GM23338 (cell line): ENCODE measurements at regions not wholly inside any gene's neighbourhood (a gene's known extent, or its start where the extent isn't known, plus 50 kb on each side); places are given as distances from the start of the nearest gene placed in this dataset.

ENCODE experiments used
- ATAC-seq: fragments of 200-7000 bp; cut with Tn5 transposase; 3 replicates; pipeline ENCODE4 v1.9.1; 2020
- DNase-seq: peaks from one replicate; pipeline ENCODE4 v3.0.0-alpha.2; 2015; ENCODE audit warnings: low spot score
- H2AFZ ChIP-seq: fragments of 200-600 bp; sonication (generic); 2 replicates; pipeline ENCODE4 v1.8.0; 2016; ENCODE audit warnings: antibody characterized with exemption, mild to moderate bottlenecking, moderate library complexity
- H3F3A ChIP-seq: fragments of 200-600 bp; sonication (generic); replicated peaks from 2 replicates; pipeline ENCODE4 v1.8.0; 2017; ENCODE audit warnings: antibody characterized with exemption, mixed run types, low read depth
- H3K27ac ChIP-seq: fragments of 200-600 bp; sonication (generic); 2 replicates; pipeline ENCODE4 v1.6.1; 2016; ENCODE audit warnings: low read depth
- H3K27me3 ChIP-seq: fragments of 200-600 bp; sonication (generic); 2 replicates; pipeline ENCODE4 v1.8.0; 2016; ENCODE audit warnings: mild to moderate bottlenecking, mixed run types, moderate library complexity; ENCODE audit not compliant: insufficient read depth
- H3K36me3 ChIP-seq: fragments of 200-600 bp; sonication (generic); 2 replicates; pipeline ENCODE4 v1.8.0; 2016; ENCODE audit warnings: mild to moderate bottlenecking; ENCODE audit not compliant: insufficient read depth
- H3K4me1 ChIP-seq: fragments of 200-600 bp; sonication (generic); 2 replicates; pipeline ENCODE4 v1.8.0; 2016; ENCODE audit warnings: mild to moderate bottlenecking, moderate library complexity; ENCODE audit not compliant: insufficient read depth
- H3K4me2 ChIP-seq: fragments of 200-600 bp; sonication (generic); 2 replicates; pipeline ENCODE4 v1.7.1; 2017; ENCODE audit warnings: mixed run types
- H3K4me3 ChIP-seq: fragments of 200-600 bp; sonication (generic); 2 replicates; pipeline ENCODE4 v1.6.1; 2016; ENCODE audit warnings: mixed run types
- H3K79me2 ChIP-seq: fragments of 200-600 bp; sonication (generic); replicated peaks from 2 replicates; pipeline ENCODE4 v1.8.0; 2017; ENCODE audit warnings: mild to moderate bottlenecking; ENCODE audit not compliant: insufficient read depth
- H3K9me2 ChIP-seq: fragments of 200-600 bp; sonication (generic); 2 replicates; pipeline ENCODE4 v1.8.0; 2017; ENCODE audit not compliant: insufficient read depth
- H4K20me1 ChIP-seq: fragments of 200-600 bp; sonication (generic); replicated peaks from 2 replicates; pipeline ENCODE4 v1.8.0; 2017; ENCODE audit warnings: mild to moderate bottlenecking; ENCODE audit not compliant: insufficient read depth
- H3K27ac Mint-ChIP-seq: 2 replicates; pipeline ENCODE4 v1.8.0; 2020; ENCODE audit warnings: inconsistent platforms, mild to moderate bottlenecking, moderate library complexity, mixed read lengths
- H3K27me3 Mint-ChIP-seq: 3 replicates; pipeline ENCODE4 v1.8.0; 2022; ENCODE audit warnings: low read depth, mild to moderate bottlenecking, moderate library complexity, mixed read lengths, inconsistent platforms; ENCODE audit not compliant: insufficient read depth, poor library complexity
- H3K36me3 Mint-ChIP-seq: 3 replicates; pipeline ENCODE4 v1.8.0; 2021; ENCODE audit warnings: low read depth, mild to moderate bottlenecking, inconsistent platforms, moderate library complexity, mixed read lengths
- H3K4me1 Mint-ChIP-seq: 3 replicates; pipeline ENCODE4 v1.8.0; 2020; ENCODE audit warnings: mild to moderate bottlenecking, inconsistent platforms, mixed read lengths
- H3K4me3 Mint-ChIP-seq: 3 replicates; pipeline ENCODE4 v1.8.0; 2021; ENCODE audit warnings: moderate library complexity, mild to moderate bottlenecking, inconsistent platforms, mixed read lengths
- H3K9me3 Mint-ChIP-seq: 3 replicates; pipeline ENCODE4 v1.8.0; 2020; ENCODE audit warnings: moderate library complexity, mild to moderate bottlenecking, inconsistent platforms, mixed read lengths
- CREB1 ChIP-seq: fragments of 250-450 bp; sonication (Bioruptor Pico); IDR thresholded peaks from 2 replicates; pipeline ENCODE4 v1.5.0; 2020; ENCODE audit warnings: low read depth, mild to moderate bottlenecking, moderate library complexity
- CTCF ChIP-seq, 2 experiments: fragments of 200-600 bp in 1 of 2; sonication (generic) in 1 of 2; conservative IDR thresholded peaks; 2 replicates each; pipeline versions ENCODE4 v1.5.1 to v1.6.1; 2016 to 2017; ENCODE audit warnings: antibody characterized with exemption in 2 of 2, low read depth in 2 of 2, mild to moderate bottlenecking in 2 of 2, moderate library complexity in 1 of 2
- JUNB ChIP-seq: IDR thresholded peaks from one replicate; pipeline ENCODE4 v1.6.1; 2016; ENCODE audit warnings: antibody characterized with exemption; ENCODE audit not compliant: unreplicated experiment
- NANOG ChIP-seq: IDR thresholded peaks from 2 replicates; pipeline ENCODE4 v1.6.1; 2016; ENCODE audit warnings: antibody characterized with exemption, borderline replicate concordance
- POLR2AphosphoS5 ChIP-seq: IDR thresholded peaks from 2 replicates; pipeline ENCODE4 v1.6.1; 2016; ENCODE audit warnings: antibody characterized with exemption, low read depth
- STAT1 ChIP-seq: IDR thresholded peaks from one replicate; pipeline ENCODE4 v1.6.1; 2016; ENCODE audit warnings: antibody characterized with exemption; ENCODE audit not compliant: unreplicated experiment
- ZNF114 ChIP-seq: fragments of 250-450 bp; sonication (Bioruptor Pico); IDR thresholded peaks from 2 replicates; pipeline ENCODE4 v1.5.0; 2020; ENCODE audit warnings: mild to moderate bottlenecking, moderate library complexity
- ZNF331 ChIP-seq: fragments of 250-450 bp; sonication (Bioruptor Pico); IDR thresholded peaks from 2 replicates; pipeline ENCODE4 v1.5.0; 2020; ENCODE audit warnings: low read depth, mild to moderate bottlenecking, moderate library complexity
- ZNF462 ChIP-seq: fragments of 250-450 bp; sonication (Bioruptor Pico); IDR thresholded peaks from 2 replicates; pipeline ENCODE4 v1.5.0; 2020; ENCODE audit warnings: mild to moderate bottlenecking, moderate library complexity
- TF ChIP-seq, protein P1 (sequence below): IDR thresholded peaks from 2 replicates; pipeline ENCODE4 v1.6.1; 2016; ENCODE audit warnings: antibody characterized with exemption
- TF ChIP-seq, protein P2 (sequence below): IDR thresholded peaks from one replicate; pipeline ENCODE4 v1.6.1; 2018; ENCODE audit warnings: antibody characterized with exemption; ENCODE audit not compliant: unreplicated experiment

- no peak for TF ChIP-seq ZNF462 (CRISPR knock-in tag)
These were observed 419.6 kb upstream of the PIK3R1 start (continued) for GRCh38 chr5:67795781-67796477.

GRCh38 chr5:67793966-67794365 lies 421.6 kb upstream of the PIK3R1 start:
- Histone ChIP-seq H4K20me1 (no peaks in the 10 kb centered on the region), H3K79me2 (no peaks in the 10 kb centered on the region), H3K4me1 (no peaks in the 10 kb centered on the region), H3K27me3 (no peaks in the 10 kb centered on the region), H3K9me2 (peaks cover under 1% of the 10 kb centered on the region; the same call in 1 of the 2 replicates), H3K36me3 (no peaks in the 10 kb centered on the region), H2AFZ (no peak overlapping the region), H3K4me3 (no peak overlapping the region), H3K4me2 (no peak overlapping the region), H3K27ac (no peak overlapping the region), H3F3A (no peaks in the 10 kb centered on the region)
- DNase-seq: no peak
- H3K9me3 Mint-ChIP-seq: peaks cover 10% of the 10 kb centered on the region
- H3K36me3 Mint-ChIP-seq: peaks cover 10% of the 10 kb centered on the region
- peaks cover under 1% of the 10 kb centered on the region; the same call in 2 of the 3 replicates for H3K4me1 Mint-ChIP-seq
- no peak overlapping the region for H3K4me3 Mint-ChIP-seq
- no peak overlapping the region for H3K27ac Mint-ChIP-seq
- ATAC-seq: no peak
- no peaks in the 10 kb centered on the region for H3K27me3 Mint-ChIP-seq
- TF ChIP-seq NANOG: no peak
- TF ChIP-seq STAT1: no peak
- TF ChIP-seq CREB1: no peak
- no peak for TF ChIP-seq JUNB
- no peak for TF ChIP-seq POLR2AphosphoS5
- TF ChIP-seq ZNF331 (CRISPR knock-in tag): no peak
- TF ChIP-seq, protein P1, sequence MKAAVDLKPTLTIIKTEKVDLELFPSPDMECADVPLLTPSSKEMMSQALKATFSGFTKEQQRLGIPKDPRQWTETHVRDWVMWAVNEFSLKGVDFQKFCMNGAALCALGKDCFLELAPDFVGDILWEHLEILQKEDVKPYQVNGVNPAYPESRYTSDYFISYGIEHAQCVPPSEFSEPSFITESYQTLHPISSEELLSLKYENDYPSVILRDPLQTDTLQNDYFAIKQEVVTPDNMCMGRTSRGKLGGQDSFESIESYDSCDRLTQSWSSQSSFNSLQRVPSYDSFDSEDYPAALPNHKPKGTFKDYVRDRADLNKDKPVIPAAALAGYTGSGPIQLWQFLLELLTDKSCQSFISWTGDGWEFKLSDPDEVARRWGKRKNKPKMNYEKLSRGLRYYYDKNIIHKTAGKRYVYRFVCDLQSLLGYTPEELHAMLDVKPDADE: no peak
- TF ChIP-seq, protein P2, sequence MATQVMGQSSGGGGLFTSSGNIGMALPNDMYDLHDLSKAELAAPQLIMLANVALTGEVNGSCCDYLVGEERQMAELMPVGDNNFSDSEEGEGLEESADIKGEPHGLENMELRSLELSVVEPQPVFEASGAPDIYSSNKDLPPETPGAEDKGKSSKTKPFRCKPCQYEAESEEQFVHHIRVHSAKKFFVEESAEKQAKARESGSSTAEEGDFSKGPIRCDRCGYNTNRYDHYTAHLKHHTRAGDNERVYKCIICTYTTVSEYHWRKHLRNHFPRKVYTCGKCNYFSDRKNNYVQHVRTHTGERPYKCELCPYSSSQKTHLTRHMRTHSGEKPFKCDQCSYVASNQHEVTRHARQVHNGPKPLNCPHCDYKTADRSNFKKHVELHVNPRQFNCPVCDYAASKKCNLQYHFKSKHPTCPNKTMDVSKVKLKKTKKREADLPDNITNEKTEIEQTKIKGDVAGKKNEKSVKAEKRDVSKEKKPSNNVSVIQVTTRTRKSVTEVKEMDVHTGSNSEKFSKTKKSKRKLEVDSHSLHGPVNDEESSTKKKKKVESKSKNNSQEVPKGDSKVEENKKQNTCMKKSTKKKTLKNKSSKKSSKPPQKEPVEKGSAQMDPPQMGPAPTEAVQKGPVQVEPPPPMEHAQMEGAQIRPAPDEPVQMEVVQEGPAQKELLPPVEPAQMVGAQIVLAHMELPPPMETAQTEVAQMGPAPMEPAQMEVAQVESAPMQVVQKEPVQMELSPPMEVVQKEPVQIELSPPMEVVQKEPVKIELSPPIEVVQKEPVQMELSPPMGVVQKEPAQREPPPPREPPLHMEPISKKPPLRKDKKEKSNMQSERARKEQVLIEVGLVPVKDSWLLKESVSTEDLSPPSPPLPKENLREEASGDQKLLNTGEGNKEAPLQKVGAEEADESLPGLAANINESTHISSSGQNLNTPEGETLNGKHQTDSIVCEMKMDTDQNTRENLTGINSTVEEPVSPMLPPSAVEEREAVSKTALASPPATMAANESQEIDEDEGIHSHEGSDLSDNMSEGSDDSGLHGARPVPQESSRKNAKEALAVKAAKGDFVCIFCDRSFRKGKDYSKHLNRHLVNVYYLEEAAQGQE: no peak
- TF ChIP-seq ZNF114 (CRISPR knock-in tag): no peak
- TF ChIP-seq CTCF (conservative IDR thresholded peaks at IDR 0.05; ENCODE audit: low read depth in 2 of 2): no peak
